ENCODE measurements at regions not wholly inside any gene's neighbourhood (a gene's known extent, or its start where the extent isn't known, plus 50 kb on each side); places are given as distances from the start of the nearest gene placed in this dataset.
A peak's percentile ranks its signal among the peaks of the same experiment; 100 is the strongest.

DNA sequence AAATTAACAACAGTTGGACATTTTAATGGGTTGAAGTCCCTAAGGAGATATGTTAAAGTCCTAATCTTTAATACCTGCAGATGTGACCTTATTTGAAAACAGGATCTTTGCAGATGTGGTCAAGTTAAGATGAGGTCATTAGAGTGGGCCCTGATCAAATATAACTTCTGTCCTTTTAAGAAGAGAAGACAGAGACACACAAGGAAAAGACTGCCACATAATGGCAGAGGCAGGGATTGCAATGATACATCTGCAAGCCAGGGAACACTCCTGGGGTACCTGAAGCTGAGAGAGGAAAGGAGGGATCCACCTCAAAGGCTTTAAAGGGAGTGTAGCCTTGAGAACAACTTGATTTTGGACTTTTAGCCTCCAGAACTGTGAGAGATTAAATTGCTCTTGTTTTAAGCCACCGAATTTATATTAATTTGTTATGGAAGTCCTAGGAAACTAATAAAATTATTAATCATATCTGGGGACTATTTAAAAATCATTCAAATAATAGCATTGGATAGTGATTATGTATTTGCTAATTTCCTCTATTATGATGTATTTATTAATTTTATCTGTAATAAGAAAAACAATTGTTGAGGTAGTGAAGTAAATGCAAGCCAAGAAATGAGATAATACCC lies 700.0 kb upstream of the PCDH15 start:
- DNase-seq = no peak
- Histone ChIP-seq H3K4me3 (no peak overlapping the region), H3K4me1 (no peaks in the 10 kb centered on the region), H3K9me3 (no peaks in the 10 kb centered on the region), H3K27me3 (no peaks in the 10 kb centered on the region), H3K27ac (no peak overlapping the region), H3K36me3 (no peaks in the 10 kb centered on the region)
- WGBS, 2 donors = 8 to 16% methylated on average over 1 of the region's 1 CpG
- intact Hi-C loops (cut with DNase I) = no loop called here
- no peak for TF ChIP-seq POLR2A (IDR thresholded peaks at IDR 0.05)
- TF ChIP-seq, protein P1, sequence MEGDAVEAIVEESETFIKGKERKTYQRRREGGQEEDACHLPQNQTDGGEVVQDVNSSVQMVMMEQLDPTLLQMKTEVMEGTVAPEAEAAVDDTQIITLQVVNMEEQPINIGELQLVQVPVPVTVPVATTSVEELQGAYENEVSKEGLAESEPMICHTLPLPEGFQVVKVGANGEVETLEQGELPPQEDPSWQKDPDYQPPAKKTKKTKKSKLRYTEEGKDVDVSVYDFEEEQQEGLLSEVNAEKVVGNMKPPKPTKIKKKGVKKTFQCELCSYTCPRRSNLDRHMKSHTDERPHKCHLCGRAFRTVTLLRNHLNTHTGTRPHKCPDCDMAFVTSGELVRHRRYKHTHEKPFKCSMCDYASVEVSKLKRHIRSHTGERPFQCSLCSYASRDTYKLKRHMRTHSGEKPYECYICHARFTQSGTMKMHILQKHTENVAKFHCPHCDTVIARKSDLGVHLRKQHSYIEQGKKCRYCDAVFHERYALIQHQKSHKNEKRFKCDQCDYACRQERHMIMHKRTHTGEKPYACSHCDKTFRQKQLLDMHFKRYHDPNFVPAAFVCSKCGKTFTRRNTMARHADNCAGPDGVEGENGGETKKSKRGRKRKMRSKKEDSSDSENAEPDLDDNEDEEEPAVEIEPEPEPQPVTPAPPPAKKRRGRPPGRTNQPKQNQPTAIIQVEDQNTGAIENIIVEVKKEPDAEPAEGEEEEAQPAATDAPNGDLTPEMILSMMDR (IDR thresholded peaks at IDR 0.05) = peak in 2 of 6 experiments; percentile 17 to 24

DNA sequence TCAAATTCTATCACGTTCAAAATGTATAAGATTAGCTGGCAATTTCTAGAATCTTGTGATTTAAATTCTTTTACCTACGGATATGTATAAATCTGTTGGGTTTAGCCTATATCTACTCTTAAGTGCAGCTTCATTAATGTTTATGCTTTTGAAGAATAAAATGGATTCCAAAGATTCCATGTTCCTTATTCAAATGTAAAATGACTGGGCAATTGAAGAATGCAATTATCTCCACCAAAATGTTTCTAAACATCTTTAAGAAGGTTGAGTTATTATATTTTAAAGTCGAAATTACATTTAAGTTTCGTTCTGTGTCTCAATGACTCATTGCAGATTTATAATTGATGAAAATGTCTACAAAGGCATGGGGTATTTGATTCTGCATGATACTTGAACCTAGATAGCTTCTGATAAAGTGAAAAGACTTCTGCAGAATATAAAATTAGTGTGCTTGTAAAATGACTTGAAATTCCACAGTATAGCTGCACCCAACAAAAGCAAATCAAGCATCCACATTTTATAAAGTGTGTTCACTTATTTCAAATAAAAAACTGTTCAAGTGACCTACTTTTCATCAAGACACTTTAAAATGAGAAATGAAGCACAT lies 697.0 kb upstream of the PCDH15 start:
- H3K4me1 ChIP-seq = no peaks in the 10 kb centered on the region
- H3K9me3 ChIP-seq = no peaks in the 10 kb centered on the region
- intact Hi-C loops (cut with DNase I) = no loop called here
- H3K27ac ChIP-seq = no peak overlapping the region
- no peaks in the 10 kb centered on the region for H3K27me3 ChIP-seq
- no peak overlapping the region for H3K4me3 ChIP-seq
- no peaks in the 10 kb centered on the region for H3K36me3 ChIP-seq
- 59 to 66% methylated on average over 4 of the region's 4 CpGs for WGBS, 2 donors
- TF ChIP-seq, protein P1 (IDR thresholded peaks at IDR 0.05) = no peak
- TF ChIP-seq POLR2A (IDR thresholded peaks at IDR 0.05) = no peak
- DNase-seq = no peak

DNA sequence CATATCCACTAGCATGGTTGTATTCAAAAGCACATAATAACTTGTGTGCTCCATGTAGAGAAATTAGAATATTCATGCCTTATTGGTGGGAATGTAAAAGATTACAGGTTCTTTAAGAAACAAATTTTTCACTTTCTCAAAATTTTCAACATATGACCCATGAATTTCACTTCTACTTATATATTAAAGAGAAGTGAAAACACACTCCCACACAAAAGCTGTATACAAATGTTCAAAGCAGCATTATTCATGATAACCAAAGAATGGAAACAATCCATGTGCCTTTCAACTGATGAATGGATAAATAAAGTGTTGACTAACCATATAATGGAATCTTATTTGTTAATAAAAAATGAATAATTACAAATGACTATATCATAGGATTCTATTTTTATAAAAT lies 694.5 kb upstream of the PCDH15 start:
- TF ChIP-seq, protein P1 (IDR thresholded peaks at IDR 0.05) = no peak
- no peak for TF ChIP-seq POLR2A (IDR thresholded peaks at IDR 0.05)
- H3K27me3 ChIP-seq = no peaks in the 10 kb centered on the region
- no peaks in the 10 kb centered on the region for H3K36me3 ChIP-seq
- no peaks in the 10 kb centered on the region for H3K4me1 ChIP-seq
- no peak overlapping the region for H3K27ac ChIP-seq
- no peaks in the 10 kb centered on the region for H3K9me3 ChIP-seq
- no peak for DNase-seq
- intact Hi-C loops (cut with DNase I) = no loop called here
- no peak overlapping the region for H3K4me3 ChIP-seq

DNA sequence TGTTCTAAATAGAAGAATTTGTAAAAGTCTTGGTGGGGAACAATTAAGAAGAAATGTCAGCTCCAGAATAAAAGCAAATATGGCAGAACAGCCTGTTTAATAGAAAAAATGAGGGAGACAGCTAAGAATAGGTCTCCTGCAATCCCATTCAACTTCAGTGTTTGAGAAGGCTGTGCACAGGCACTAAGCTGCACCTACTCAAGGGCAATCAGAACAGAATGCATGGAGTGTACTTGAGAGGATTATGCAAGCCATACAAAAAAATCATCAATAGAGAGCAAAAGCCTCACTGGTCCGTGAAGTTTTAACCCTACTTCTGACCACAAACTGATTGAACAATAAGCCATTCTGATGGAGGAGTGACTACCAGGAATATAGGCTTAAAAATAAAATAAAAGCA lies 690.7 kb upstream of the PCDH15 start:
- Histone ChIP-seq H3K4me1 (no peaks in the 10 kb centered on the region), H3K36me3 (no peaks in the 10 kb centered on the region), H3K27ac (no peak overlapping the region), H3K4me3 (no peak overlapping the region), H3K27me3 (no peaks in the 10 kb centered on the region), H3K9me3 (no peaks in the 10 kb centered on the region)
- TF ChIP-seq, protein P1 (IDR thresholded peaks at IDR 0.05) = no peak
- TF ChIP-seq POLR2A (IDR thresholded peaks at IDR 0.05) = no peak
- no peak for DNase-seq
- intact Hi-C loops (cut with DNase I) = no loop called here
- WGBS, 2 donors = 52 to 60% methylated on average over 1 of the region's 1 CpG

DNA sequence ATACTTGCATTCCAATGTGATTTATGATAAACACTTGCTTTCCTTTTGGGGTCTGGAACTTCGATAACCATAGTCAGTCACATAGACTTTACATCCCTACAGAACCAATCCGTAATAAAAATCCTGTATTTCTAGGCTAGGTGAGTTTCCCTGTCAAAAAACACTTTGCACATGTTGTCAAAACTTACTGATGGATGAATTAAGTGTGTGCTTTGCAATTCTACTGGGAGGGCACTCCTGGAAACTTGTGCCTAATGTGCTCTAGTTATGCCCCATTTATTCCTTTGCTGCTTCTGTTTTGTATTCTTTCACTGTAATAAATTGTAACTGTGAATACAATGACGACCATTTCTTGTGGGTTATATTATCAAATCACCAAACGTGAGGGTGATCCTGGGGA lies 684.8 kb upstream of the PCDH15 start:
- Histone ChIP-seq H3K36me3 (no peaks in the 10 kb centered on the region), H3K4me3 (no peak overlapping the region), H3K9me3 (no peaks in the 10 kb centered on the region), H3K27me3 (no peaks in the 10 kb centered on the region), H3K4me1 (no peaks in the 10 kb centered on the region), H3K27ac (no peak overlapping the region)
- intact Hi-C loops (cut with DNase I) = no loop called here
- TF ChIP-seq, protein P1 (IDR thresholded peaks at IDR 0.05) = no peak
- no peak for TF ChIP-seq POLR2A (IDR thresholded peaks at IDR 0.05)
- DNase-seq = no peak
- 57 to 58% methylated on average over 4 of the region's 4 CpGs for WGBS, 2 donors

Data from esophagus squamous epithelium (tissue), 5 donors.